ENCODE measurements at regions not wholly inside any gene's neighbourhood (a gene's known extent, or its start where the extent isn't known, plus 50 kb on each side); places are given as distances from the start of the nearest gene placed in this dataset.

DNA sequence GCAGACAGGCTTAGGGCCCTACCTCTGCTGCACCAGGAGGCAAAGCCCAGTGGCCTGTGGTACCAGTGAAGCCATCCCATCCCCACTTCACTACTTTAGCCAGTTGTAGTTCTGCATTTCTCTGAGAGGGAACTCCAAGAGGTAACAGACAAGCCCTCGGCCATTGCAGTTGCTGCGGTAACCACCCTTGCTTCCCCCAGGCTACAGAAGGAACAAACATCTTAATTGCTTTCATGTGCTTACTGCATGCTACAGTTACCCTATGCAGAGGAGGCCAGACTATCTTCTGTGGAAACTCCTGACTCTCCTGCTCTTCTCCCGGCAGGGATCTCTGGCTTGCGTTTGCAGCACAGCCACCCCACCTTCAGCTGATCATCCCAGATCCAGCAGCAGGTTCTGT is 67.8 kb downstream of the SPIN4 start:
- TF ChIP-seq, protein P1, sequence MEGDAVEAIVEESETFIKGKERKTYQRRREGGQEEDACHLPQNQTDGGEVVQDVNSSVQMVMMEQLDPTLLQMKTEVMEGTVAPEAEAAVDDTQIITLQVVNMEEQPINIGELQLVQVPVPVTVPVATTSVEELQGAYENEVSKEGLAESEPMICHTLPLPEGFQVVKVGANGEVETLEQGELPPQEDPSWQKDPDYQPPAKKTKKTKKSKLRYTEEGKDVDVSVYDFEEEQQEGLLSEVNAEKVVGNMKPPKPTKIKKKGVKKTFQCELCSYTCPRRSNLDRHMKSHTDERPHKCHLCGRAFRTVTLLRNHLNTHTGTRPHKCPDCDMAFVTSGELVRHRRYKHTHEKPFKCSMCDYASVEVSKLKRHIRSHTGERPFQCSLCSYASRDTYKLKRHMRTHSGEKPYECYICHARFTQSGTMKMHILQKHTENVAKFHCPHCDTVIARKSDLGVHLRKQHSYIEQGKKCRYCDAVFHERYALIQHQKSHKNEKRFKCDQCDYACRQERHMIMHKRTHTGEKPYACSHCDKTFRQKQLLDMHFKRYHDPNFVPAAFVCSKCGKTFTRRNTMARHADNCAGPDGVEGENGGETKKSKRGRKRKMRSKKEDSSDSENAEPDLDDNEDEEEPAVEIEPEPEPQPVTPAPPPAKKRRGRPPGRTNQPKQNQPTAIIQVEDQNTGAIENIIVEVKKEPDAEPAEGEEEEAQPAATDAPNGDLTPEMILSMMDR (IDR thresholded peaks at IDR 0.05; ENCODE audit: low read depth, low read length): no peak
- TF ChIP-seq EZH2phosphoT487 (IDR thresholded peaks at IDR 0.05; ENCODE audit: low read depth): no peak
